Right hindlimb (tissue), 1 donor: ENCODE measurements at regions not wholly inside any gene's neighbourhood (a gene's known extent, or its start where the extent isn't known, plus 50 kb on each side); places are given as distances from the start of the nearest gene placed in this dataset.

ENCODE experiments used
- DNase-seq: peaks from one replicate; pipeline ENCODE4 v3.0.0-alpha.2; 2018

GRCh38 chr1:95926331-95926730, 692.3 kb downstream of the RWDD3 start:
- DNase-seq = no peak

DNA sequence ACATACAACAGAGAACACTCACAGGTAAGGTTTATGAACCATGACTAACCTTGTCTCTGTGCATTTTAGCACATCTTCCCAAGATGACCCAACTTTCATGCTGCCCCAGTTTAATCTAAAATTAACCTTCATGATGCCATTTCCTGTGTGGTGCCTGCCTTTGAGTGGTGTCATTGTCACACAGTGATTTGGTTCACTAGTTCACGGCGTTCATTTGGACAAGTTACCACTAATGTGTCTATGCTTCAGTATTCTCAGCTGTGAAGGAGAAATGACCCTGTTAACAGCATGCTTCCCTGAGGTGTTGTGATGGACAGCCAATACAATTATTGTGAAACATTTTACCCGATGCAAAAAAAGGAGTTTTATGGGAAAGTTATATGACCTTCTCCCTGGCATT, 693.1 kb downstream of the RWDD3 start:
- no peak for DNase-seq

GRCh38 chr1:95935719-95936118, 701.7 kb downstream of the RWDD3 start:
- DNase-seq = no peak

- no peak for DNase-seq
Measured at GRCh38 chr1:95941121-95941798, 707.2 kb downstream of the RWDD3 start.

GRCh38 chr1:95948023-95948422, 714.0 kb downstream of the RWDD3 start:
- no peak for DNase-seq

- DNase-seq = no peak
Measured at GRCh38 chr1:95951371-95952102, 717.5 kb downstream of the RWDD3 start.

DNA sequence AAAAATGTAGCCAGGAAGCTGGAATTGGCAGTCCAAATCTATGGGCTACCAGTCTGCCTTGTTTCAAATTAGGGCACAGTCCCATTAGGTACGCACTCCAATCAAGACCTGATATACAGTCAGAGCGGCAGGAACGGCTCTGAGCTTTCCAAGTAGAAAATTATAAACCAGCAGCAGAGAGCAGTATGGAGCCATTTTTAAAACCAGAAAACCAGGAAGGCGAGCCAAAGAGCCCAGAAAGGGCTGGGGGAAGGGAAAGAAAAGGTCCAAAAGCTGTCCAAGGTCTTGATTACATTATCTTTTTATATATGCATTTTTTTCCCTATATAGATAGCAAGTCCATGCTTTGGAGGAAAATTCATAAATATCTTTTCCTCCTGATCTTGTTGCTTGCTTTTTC, 719.0 kb downstream of the RWDD3 start:
- no peak for DNase-seq

DNA sequence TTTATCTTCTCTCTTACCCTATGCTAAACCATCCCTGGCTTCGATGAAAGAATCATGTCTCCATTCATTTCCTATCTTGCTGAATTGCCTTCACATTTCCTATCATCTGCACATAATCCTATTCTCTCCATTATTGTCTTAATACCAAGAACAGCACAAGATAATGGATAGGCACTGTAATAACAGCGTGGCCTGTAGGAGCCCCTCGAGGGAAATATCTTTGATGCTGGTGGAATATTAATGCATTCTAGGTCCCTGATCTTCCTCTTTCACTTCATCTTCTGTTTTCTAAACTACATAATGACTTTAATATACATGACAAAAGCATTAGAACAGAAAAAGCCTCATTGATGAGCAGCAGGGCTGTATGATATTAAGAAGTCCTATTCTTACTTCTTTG, 720.6 kb downstream of the RWDD3 start:
- DNase-seq = no peak

DNA sequence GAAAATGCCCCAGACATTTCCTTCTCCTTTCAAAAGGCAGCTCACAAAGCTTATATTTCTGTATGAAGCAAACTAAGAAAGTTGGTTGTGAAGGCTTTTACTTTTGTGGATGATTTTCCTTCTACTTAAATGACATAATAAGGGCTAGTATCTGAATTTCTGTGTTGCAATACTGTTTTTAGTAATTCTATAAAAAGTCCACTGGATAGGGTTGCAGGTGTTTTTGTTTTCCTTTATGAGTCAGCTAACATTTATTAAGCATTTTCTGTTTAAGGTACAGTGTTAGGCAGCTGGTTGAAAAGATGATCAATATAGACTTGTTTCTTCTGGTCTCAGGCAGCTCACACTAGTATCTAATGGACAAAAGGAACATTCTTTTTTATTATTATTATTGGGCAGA, 722.2 kb downstream of the RWDD3 start:
- DNase-seq = no peak

GRCh38 chr1:95957748-95958147, 723.7 kb downstream of the RWDD3 start:
- DNase-seq = no peak

DNA sequence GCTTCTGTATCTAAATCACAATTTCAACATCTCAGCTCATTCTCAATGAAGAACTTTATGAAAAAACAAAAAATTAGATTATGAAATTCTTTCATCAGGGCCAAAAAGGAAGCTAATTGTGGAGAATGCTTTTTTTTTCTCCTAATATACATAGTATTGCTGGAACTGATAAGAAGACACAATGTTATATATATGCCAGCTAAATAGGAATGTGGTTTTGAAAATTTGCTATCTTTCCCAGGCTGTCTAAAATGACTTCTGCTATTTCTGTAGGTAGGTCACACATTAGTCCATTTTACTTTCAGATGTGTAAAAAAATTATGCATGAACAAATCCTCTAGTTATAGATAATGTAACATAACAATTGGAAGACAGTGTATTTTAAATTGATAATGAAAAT, 732.9 kb downstream of the RWDD3 start:
- DNase-seq = no peak

GRCh38 chr1:95974586-95974985, 740.6 kb downstream of the RWDD3 start:
- DNase-seq = no peak

DNA sequence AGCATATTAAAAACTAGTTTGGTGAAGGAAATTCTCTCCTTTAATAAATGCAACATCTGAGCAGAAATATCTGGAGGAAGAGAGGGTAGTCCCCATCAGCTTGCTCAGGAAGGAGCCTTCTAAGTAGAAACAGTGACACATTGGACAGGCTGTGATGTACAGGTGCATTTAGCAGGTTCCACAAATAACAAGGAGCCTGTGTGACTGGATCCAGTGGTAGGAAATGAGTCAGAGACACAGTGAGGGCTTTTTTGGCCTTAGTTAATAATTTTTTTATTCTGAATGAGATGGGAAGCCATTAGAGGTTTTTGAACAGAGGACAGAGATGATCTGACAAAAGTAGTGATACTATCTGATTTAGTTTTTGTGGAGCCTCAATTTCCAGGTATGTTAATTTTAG, 738.9 kb upstream of the PTBP2 start:
- DNase-seq = no peak

- DNase-seq = no peak
Measured at GRCh38 chr1:95983831-95984230, 737.8 kb upstream of the PTBP2 start.

DNA sequence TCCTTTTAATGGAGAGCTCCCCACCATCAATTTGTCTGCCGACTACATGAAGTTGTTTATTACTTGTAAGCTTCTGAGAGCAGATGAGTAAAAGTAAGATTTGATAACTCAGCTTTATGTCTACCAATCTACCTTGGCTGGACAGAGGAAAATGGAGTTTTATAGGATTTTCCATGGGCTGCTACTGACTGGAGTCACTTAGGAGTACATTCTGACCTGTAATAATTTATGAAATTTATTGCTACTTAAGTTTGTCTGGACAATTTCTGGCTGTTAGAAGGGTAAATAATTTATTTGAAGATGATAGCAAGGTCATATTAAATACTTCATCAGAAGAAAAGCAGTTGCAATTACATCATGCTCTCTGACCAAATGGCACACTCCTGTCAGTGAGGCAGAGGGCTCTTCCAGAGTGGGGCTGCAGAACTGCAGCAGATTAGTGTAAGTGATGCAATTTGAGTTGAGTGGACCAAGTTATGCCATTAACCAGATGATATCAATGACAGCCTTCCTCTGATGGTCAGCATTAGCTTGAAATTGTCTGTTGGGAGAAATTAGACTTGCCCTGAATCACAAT, 736.7 kb upstream of the PTBP2 start:
- no peak for DNase-seq

GRCh38 chr1:95990033-95990432, 731.6 kb upstream of the PTBP2 start:
- no peak for DNase-seq

GRCh38 chr1:95991787-95992520, 729.6 kb upstream of the PTBP2 start:
- no peak for DNase-seq

- DNase-seq = no peak
Measured at GRCh38 chr1:95994643-95995042, 726.9 kb upstream of the PTBP2 start.

DNA sequence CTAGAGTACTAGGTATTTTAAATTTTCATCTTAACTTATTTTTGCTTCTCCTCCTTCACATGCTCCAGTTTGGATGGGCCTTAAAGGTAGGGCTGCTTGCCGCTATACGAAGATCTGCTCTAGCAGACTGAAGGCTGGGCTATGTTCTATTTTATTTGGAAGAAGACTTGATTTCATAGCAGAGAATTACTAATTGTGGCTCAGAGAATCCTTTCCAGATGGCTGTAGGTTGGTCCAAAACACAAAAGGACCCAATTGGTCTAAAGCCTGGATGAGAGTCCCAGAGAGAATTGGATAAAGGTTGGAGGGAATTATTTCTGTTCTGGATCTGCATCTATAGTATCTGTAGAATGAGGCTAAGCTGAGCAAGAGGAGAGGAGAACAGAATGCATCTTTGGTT, 719.4 kb upstream of the PTBP2 start:
- no peak for DNase-seq

DNA sequence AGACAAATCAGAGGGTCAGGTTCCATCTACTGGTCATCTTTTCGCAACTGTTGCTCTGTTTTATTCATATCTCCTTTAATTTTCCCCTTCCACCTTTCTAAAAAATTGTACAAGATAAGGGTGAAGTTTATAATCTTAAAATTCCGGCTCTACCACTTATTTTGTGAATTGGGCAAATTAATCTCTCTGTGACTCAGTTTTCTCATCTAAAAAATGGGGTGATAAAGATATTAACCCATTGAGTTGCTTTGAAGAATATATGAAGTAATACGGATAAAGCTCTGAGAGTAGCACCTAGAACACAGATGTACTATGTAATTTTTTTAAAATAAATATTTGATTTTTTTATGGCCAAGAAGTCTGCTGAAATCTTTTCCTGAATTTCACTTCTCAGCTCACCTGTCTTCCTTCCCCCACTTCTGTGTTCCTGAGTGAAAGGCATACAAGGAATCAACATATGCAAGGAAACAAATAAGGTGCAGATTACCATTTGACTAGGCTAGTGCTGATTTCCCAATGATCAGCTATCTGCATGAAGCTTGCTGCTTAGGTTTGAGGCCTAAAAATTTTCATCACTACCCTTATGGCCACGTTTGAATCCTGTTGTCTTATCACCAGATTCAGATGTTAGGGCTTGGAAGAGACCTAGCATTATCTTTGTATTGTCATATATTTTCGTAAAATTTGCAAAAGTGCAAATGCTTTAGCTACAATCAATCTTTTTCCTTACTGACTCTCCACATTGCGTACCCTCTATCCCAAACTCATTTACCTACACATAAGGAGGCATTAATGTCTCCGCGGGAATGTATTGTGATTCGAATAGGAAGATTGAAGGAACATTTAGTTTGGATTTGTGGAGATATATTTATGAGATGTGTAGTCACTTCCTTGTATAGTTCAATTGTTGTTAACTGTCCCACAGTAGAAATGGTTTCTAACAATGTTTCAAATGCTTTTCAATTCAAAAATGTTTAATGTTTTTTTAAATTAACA, 718.3 kb upstream of the PTBP2 start:
- no peak for DNase-seq

DNA sequence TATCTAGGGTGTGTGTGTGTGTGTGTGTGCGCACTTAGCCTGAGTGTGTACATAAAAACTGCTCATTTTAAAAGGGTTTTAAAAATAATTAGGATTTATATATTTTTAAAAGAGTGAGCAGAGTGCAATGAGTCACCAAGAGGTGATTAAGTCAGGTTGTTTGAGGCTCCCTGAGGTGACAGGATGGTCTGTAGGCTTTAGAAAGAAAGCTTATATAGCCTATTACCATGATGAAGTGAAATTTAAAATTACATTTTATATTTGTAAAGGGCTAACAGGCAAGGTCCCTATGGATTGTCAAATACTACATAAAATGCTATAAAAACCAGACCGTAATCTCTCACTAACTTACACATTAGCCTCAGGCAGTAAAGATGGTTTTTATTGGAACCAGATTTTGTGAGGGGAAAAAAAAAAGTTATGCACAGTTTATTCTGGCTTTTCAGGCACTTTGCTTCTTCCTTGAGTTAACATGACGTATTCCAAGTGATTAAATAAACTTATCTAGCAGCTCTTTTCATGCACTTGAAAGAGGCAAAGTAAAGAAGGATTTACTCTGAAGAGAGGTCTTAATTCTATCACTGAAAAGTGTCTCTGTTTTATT, 711.7 kb upstream of the PTBP2 start:
- DNase-seq = no peak

- DNase-seq = no peak
Measured at GRCh38 chr1:96011606-96012005, 710.0 kb upstream of the PTBP2 start.
